Psoas muscle (tissue), 7 donors: ENCODE measurements at regions not wholly inside any gene's neighbourhood (a gene's known extent, or its start where the extent isn't known, plus 50 kb on each side); places are given as distances from the start of the nearest gene placed in this dataset.

ENCODE experiments used
- ATAC-seq, 4 donors: fragments of 200-7000 bp; cut with Tn5 transposase; one replicate each; pipeline ENCODE4 v1.9.1; 2020; ENCODE audit warnings: moderate library complexity in 3 of 4, mild to moderate bottlenecking in 2 of 4
- DNase-seq, 2 donors: peaks; one replicate each; pipeline ENCODE4 v3.0.0-alpha.2; 2020
- H3K27ac ChIP-seq: fragments of 200-600 bp; one replicate; pipeline ENCODE4 v1.8.0; 2022
- H3K27me3 ChIP-seq, 3 donors: fragments of 200-600 bp in 1 of 3; one replicate each; pipeline versions ENCODE4 v1.6.1 to v1.8.0; 2013 to 2022; ENCODE audit warnings: low read length in 2 of 3, mild to moderate bottlenecking in 2 of 3, moderate library complexity in 1 of 3; ENCODE audit not compliant: insufficient read depth in 3 of 3
- H3K36me3 ChIP-seq, 2 donors: fragments of 200-600 bp in 1 of 2; one replicate each; pipeline versions ENCODE4 v1.6.1 to v1.8.0; 2013 to 2022; ENCODE audit warnings: low read depth in 1 of 2, mild to moderate bottlenecking in 1 of 2, moderate library complexity in 1 of 2; ENCODE audit not compliant: insufficient read depth in 1 of 2
- H3K4me1 ChIP-seq: fragments of 200-600 bp; one replicate; pipeline ENCODE4 v1.8.0; 2022
- H3K4me3 ChIP-seq: fragments of 200-600 bp; one replicate; pipeline ENCODE4 v1.8.0; 2022; ENCODE audit warnings: mild to moderate bottlenecking
- H3K9me3 ChIP-seq: fragments of 200-600 bp; one replicate; pipeline ENCODE4 v1.8.0; 2022
- CTCF ChIP-seq: fragments of 200-600 bp; IDR thresholded peaks from one replicate; pipeline ENCODE4 v1.8.0; 2022; ENCODE audit warnings: antibody characterized with exemption
- WGBS, 3 donors: extraction: QIAGEN DNeasy Blood & Tissue Kit; methylation state at CpG; one replicate each; pipeline versions ENCODE4 v1.1.6 to v1.1.7; 2013; 5-methylcytosine and 5-hydroxymethylcytosine counted together
- intact Hi-C, 2 donors: fragments of 100-400 bp; cut with DNase I; formaldehyde crosslinking; loops; one replicate each; pipeline versions ENCODE4 v1.11.0 to v1.14.2; 2022
- donor health status: healthy with polysubstance abuse.
- donor health status: DM: no; HTN: no; CAD: no; lungs with moderate emphysema.
- donor health status: Bipolar disorder and iron deficiency.
- donor health status: healthy.
- donor health status: DM: yes; HTN: yes; CAD: no.
- donor health status: DM: no; HTN: no; CAD: no.
- donor health status: DM: yes; HTN: yes; CAD: no.

- DNase-seq: no peak
- Histone ChIP-seq H3K4me1 (no peaks in the 10 kb centered on the region), H3K4me3 (no peak overlapping the region), H3K27ac (no peak overlapping the region), H3K27me3 (peaks cover 0 to 7% (median 5%) of the 10 kb centered on the region in 3 donors), H3K36me3 (no peaks in the 10 kb centered on the region), H3K9me3 (peaks cover 6% of the 10 kb centered on the region)
- intact Hi-C loops: no loop called here
- ATAC-seq: no peak
- 96 to 99% (median 96%) methylated on average over 4 of the region's 4 CpGs for WGBS, 3 donors
- TF ChIP-seq CTCF: no peak
These were observed 129.9 kb upstream of the VSTM2B start for GRCh38 chr19:29395734-29396414.

- no peak for DNase-seq
- Histone ChIP-seq H3K27me3 (peaks cover 0 to 7% (median 4%) of the 10 kb centered on the region in 3 donors), H3K36me3 (no peaks in the 10 kb centered on the region), H3K9me3 (peaks cover under 1% of the 10 kb centered on the region), H3K4me3 (no peak overlapping the region), H3K27ac (no peak overlapping the region), H3K4me1 (no peaks in the 10 kb centered on the region)
- intact Hi-C loops: no loop called here
- ATAC-seq: no peak
- 16 to 38% (median 31%) methylated on average over 2 of the region's 2 CpGs for WGBS, 3 donors
- TF ChIP-seq CTCF: no peak
These were observed 128.9 kb upstream of the VSTM2B start for GRCh38 chr19:29396925-29397324.

GRCh38 chr19:29397748-29398147 lies 128.0 kb upstream of the VSTM2B start:
- Histone ChIP-seq H3K9me3 (no peaks in the 10 kb centered on the region), H3K27me3 (peaks cover 0 to 7% (median 7%) of the 10 kb centered on the region in 3 donors), H3K27ac (no peak overlapping the region), H3K4me1 (no peaks in the 10 kb centered on the region), H3K36me3 (no peaks in the 10 kb centered on the region), H3K4me3 (no peak overlapping the region)
- DNase-seq (no peak), ATAC-seq (no peak)
- WGBS, 3 donors: 39 to 59% (median 53%) methylated on average over 7 of the region's 7 CpGs
- intact Hi-C loops: no loop called here
- no peak for TF ChIP-seq CTCF

- Histone ChIP-seq H3K36me3 (no peaks in the 10 kb centered on the region), H3K27ac (no peak overlapping the region), H3K9me3 (no peaks in the 10 kb centered on the region), H3K4me3 (no peak overlapping the region), H3K27me3 (peaks cover 0 to 7% (median 7%) of the 10 kb centered on the region in 3 donors), H3K4me1 (no peaks in the 10 kb centered on the region)
- ATAC-seq: no peak
- intact Hi-C loops: no loop called here
- no peak for TF ChIP-seq CTCF
- no peak for DNase-seq
- 68 to 74% (median 70%) methylated on average over 8 of the region's 8 CpGs for WGBS, 3 donors
These were observed 126.0 kb upstream of the VSTM2B start for GRCh38 chr19:29399804-29400203.
